Stimulated activated CD4-positive, alpha-beta T cell treated with anti-CD3 and anti-CD28 coated beads, TNF-alpha, amount 100 ng/mL, for 1 hour (primary cell): ENCODE measurements at regions not wholly inside any gene's neighbourhood (a gene's known extent, or its start where the extent isn't known, plus 50 kb on each side); places are given as distances from the start of the nearest gene placed in this dataset.
"Not testable (repeated sequence)": the region's sequence is repeated elsewhere in the genome, so short reads cannot be mapped to it uniquely, and the experiment has no call there.

Experiments used
- DNase-seq, 3 donors: peaks; one replicate each; pipeline ENCODE4 v3.0.0-alpha.2; 2020; ENCODE audit warnings: low read depth in 3 of 3, low spot score in 1 of 3

DNA sequence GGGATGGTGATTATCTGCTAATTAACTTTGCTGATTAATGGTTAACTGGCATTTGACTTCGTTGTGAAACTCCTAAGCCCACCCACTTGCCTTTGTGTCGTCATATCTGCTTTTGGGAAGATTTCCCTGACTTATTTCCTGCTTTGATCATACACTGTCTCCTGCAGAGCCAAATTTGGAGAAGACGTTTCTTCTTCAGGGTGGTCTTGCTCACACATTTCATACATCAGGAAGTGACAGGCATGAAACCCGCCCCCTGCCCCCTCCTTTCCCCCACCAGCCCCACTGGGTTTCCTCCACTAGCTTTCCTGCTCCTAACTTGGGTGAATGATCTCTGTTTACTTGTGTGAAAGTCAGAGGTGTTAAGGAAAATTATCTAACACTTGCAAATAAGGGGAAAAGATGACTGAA is 300.1 kb downstream of the TSN start:
- no peak for DNase-seq

DNA sequence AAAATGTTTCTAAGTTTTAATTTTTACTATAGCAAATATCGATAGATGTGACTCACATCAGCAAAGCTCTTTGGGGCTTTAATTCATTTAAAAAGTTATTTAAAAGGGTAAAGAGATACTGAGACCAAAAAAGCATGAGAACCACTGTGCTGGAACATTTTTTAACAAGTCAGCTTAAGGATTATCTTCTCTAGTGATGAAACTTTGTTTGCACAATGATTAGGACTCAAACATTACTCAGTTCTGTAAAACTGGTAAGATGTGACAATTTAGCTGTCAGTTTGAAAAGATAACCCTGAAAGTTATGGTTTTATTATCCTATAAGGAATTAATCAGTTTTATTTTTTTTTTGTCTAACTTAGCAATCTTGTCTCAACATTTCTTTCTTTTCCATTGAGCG is 301.4 kb downstream of the TSN start:
- no peak for DNase-seq

DNA sequence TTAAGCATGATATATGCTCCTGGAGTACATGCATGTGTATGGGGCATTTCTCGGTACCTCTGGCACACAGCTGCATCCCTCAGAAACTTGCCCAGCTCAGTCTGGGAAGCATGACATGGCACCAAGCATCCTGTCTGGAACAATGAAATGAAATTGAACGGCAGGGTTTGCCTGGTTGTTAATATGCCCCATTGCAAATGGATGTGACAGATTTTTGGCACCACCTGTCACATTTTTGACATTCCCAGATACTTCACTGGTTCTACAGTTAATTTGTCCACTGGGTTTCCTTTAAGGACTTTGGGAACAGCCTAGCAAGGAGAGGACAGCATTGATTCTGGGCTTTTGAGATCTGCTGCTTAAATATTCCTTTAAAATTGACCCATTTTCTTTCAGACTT is 305.8 kb downstream of the TSN start:
- no peak for DNase-seq

DNA sequence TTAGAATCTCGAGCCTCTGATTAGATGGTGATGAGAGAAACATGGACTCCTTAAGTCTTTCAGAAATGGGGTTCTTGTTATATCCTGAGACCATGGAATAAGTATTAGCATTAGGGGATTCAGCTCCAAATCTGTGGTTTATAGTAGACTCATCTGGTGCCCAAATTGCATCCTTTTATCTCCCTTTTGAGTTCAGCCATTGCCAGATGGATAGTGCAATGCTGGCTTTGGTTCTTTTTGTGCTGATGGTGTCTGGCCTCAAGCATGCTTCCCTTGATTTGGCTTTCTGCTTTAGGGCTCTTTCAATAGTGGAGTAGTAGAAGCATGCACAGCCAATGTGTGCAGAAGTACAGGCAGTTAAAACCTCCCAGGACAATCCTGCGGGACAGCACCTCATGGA is 306.4 kb downstream of the TSN start:
- DNase-seq: no peak

DNA sequence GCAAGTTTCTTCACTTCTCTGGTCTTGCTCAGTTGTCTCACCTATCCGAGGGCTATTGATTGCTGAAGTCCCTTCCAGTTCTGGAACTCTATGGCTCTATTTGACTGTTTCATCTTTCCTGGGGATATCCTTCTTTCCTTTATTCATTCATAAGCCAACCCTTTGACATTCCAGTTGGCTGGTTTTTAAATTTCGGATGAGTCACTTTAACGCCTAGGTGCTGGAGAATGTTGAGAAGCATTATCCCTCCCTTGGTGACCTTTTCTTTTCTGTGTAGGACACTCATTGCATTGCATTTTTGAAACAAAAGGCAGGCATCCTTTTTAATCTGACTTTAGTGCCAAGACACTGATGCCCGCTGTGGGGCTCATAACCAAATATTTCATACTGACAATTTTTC is 307.1 kb downstream of the TSN start:
- no peak for DNase-seq

DNA sequence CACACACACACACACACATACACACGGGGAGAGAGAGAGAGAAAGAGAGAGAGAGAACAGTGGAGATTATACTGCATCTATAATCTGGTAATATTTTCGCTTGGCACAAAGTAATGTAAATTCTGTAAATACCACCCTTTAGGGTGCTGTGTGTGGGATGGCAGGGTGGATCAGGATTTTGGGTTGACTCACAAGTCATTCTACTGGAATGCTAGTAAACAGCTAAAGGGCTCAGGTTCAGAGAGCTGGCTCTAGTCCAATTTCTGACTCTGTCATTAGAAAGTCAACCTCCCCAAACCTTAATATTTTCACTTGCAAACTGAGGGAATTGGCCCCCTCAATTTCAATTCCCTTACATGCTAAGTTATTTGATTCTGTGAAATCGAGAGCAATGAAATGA is 308.3 kb downstream of the TSN start:
- DNase-seq: no peak

DNA sequence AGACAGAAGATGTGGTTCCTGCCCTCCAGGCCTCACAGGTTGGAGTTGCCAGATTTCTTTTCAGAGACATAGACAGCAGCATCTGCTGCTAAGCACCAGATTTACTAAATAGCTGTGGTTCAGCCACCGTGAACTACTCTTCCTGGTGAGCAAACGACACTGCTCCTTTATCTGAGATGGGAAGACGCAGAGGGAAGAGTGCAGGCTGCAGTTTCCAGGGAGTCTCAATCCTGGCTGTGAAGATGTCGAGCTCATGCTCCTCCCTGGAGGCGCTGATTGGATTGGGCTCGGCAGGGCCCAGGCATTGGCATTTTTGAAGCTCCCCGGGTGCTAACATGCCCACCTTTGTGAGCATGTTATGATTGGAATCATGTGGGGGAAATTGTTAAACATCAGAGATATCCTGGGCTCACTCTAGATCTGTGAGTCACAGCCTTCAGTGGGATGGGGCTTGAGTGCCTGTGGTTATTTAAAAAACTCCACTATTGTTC is 314.8 kb downstream of the TSN start:
- DNase-seq: no peak

DNA sequence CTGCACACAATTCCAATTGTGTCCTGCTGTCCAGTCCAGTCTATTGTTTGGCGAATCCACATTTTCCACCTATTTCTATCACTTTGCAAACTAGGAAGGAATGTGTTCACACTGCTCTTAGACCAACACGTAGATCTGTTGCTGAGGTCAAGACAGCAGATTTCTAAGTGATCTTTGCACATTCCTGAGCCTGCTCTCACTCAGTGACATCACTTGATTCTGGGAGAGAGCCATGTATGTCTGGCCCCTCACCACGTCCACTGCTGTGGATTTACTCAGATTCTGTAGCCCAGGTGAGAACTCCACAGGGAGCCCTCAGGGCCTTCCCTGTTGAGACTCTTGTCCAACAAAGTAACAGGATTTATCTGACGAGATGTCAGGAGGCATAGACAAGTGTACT is 317.2 kb downstream of the TSN start:
- DNase-seq: no peak

DNA sequence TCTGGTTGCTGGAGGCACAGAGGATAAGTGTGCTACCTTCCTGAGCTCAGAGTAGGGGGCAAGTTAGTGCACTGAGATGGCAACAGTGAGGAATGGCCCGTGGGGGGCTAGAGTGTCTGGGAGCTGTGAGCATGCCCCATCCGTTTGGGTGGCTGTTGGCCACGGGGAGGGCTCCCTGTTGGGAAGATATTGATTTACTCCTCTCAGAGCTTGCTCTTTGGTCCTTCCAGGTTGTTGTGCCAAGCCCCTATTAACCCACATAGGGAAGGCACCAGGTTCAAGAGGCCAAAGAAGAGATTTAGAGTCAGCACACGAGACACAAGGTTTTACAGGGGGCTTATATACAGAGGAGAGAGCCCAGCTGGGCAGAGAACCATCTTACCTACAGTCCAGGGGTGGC is 318.8 kb downstream of the TSN start:
- DNase-seq: no peak

DNA sequence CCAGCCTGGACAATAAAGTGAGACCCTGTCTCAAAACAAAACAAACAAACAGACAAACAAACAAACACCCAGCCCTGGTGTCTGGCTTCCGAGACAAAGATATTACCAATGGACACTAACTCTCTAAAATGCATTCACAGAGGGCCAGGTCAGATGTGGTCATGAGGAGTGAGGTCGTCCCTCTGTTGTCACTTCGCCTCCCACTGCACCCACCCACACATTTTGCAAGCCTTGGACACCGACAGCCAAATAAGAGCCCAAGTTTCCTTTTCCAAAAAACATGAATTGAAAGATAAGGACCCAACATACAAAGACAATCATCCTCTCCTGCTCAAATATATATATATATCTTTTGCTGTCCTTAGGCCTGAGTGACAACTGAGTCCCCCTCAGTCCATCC is 319.9 kb downstream of the TSN start:
- no peak for DNase-seq

DNA sequence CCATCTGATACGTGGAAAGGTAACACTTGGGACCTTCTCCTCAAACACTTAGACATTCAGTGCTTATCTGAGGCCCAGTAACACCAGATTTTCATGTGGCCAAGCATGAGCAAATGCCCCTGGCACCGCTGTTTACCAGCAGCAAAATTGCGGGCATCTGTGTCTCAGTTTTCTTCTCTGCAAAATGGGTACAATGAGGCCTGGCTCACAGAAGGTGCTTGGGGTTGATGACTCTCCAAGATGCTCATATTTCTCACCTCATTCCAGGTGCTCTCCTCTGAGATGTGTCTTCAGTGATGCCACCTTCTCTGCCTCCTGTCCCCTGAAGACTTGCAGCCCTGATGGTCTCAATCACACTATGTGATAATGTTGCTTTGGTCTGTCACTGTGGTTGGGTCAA is 321.7 kb downstream of the TSN start:
- DNase-seq: no peak

DNA sequence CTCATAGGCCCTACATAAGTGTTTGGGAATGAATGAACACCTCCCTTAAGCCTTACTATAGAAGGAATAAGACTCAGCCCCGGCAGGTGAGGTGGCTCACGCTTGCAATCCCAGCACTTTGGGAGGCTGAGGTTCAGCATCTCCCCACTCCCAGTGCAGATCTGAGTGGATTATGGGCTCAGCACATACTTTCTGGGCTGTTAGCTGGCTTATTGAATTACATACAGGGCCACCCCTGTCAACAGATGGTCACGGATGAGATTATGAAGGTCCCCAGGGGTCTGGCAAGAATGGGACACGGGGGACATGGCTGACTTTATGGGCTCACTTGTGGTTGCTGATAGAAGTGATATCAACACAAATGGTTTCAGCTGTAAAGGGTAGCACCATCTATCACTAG is 322.3 kb downstream of the TSN start:
- DNase-seq: no peak

DNA sequence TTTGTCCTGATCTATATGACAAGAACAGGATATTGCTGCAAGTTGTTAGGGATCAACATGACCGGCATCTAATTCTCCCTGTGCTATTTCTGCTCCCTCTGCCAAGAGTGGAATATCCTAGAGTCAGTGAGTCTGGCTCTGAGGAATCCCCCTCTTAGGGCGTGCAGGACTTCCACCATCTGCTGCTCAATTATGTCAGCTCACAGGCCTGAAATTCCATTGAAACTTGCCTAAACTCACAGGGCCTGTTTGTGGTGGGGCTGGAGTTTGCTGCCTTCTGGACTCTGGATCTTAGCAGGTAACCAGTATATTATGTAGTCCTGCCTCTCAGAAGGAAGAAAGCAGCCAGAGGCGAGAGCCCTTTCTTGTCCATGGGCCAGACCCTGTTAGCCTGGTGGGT is 323.0 kb downstream of the TSN start:
- DNase-seq: no peak

DNA sequence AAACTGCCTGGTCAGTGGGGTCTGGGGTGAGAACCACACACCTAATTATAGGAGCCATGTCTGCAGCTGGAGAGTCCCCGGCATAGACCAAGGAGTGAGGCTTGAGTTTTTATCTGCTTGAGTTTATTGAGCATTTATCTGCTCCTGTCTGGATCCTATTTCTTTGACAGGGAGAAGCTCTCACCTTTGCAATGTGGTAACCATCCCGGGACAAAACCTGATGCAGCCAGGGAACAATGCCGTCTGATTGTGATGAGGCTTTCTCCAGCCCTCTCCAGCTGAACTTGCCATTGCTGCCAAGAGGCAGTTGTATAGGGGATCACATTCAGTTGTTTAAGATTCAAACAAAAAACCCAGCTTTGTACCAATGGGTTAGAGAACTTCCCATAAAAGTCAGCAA is 324.4 kb downstream of the TSN start:
- DNase-seq: no peak

DNA sequence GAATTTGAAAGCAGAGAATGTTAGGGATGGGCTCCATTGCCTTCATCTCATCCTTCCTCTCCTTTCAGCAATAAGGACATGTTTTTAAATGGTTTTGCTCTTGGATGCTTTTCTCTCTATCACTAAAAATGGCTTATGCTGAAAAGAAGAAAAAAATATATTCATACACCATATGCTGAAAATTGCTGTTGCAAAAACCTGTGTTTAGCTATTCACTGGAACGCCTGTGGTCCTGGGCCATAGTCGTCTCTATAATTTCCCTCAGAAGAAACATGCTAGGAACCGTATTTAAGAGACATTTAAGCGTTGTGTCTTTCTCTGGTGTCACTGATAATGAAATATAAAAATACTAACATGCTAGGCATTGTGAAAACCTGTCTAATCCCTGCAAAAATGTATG is 324.9 kb downstream of the TSN start:
- no peak for DNase-seq

DNA sequence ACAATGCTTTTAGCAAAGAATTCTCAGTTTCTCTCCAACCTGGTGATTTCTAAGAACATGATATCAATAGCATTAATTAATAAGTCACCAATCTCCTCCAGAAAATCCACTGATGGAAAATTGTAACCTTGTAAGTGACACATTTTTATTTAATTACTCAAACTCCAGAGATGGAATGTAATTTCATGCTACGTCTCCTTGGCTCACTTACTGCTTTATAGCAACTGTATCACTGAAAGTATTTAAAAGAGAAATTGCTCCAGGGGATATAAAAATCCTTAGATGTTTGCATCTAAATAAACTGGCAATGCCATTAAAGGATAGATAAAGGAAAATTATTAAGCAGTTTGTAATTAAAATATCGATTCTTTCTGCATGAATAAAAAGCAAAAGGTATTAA is 325.4 kb downstream of the TSN start:
- no peak for DNase-seq

DNA sequence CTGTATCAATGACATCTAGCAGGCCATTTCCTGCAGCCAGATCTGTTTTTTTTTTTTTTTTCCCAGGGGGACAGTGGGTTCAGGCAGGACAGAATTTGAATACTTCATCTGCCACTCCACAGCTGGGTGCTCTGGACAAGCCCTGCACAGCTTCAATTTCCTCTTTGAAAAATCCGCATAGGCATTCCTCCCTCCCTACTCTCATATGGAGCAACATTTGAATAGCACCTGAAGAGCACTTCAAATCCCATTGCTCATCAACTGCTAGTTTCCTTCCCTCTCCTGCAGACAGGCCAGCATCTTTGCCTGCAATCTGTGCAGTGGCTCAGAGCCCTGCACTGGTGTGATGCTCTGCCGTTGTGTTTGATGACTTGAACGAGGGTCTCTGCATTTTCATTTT is 326.3 kb downstream of the TSN start:
- DNase-seq: no peak

DNA sequence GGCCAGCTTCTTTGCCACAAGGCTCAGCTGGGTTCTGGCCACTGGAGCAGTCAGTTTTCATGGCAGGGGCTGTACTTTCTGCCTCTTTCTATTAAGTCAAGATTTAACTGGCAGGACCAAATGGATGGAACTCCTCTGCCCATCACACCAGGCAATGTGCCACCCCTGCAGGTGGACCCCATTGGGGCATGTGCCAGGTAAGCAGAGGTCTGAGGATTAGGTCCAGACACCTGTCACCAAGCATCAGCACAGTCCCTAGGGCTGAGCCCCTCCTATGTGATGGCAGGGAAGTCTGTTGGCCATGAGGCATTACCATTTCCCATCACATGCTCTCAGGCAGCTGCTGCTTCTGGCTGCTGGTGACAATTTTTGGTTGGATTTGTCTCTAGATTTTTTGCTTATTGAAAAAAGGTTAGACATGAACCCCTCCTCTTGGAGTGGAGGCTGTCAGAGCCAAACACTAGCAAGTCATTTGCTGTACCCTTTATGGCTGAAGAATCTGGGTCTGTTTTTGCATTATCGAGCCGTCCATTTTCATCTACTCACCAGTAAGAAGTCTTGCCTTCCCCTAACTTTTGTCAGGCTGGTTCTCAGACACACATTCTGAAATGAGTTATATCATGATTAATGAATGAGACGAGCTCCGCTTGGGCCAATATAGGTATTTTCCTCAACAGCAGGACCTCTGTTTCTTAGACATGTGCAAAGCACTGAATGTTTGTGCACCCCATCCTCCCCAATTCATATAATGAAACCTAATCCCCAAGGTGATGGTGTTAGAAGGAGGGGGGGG is 328.0 kb downstream of the TSN start:
- no peak for DNase-seq

DNA sequence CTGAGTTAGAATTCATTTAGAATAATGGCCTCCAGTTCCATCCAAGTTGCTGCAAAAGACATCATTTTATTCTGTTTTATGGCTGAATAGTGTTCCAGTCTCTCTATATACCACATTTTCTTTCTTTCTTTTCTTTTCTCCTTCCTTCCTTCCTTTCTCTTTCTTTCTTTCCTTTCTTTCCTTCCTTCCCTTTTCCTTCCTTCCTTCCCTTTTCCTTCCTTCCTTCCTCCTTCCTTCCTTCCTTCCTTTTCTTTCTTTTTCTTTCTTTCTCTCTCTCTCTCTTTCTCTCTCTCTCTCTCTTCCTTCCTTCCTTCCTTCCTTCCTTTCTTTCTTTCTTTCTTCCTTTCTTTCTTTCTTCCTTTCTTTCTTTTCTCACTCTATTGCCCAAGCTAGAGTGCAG is 330.2 kb downstream of the TSN start:
- not testable (repeated sequence) for DNase-seq

DNA sequence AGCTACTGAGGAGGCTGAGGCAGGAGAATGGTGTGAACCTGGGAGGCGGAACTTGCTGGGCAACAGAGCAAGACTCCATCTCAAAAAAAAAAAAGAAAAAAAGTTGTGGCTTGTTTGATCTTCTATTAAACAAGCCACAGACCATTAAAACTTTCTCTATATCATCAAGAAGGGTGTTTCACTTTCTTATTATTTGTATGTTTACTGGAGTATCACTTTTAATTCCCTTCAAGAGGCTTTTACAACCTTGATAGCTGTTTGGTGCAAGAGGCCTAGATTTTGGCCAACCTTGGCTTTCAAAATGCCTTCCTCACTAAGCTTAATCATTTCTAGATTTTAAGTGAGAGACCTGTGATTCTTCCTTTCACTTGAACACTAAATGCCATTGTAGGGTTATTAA is 339.1 kb downstream of the TSN start:
- no peak for DNase-seq

DNA sequence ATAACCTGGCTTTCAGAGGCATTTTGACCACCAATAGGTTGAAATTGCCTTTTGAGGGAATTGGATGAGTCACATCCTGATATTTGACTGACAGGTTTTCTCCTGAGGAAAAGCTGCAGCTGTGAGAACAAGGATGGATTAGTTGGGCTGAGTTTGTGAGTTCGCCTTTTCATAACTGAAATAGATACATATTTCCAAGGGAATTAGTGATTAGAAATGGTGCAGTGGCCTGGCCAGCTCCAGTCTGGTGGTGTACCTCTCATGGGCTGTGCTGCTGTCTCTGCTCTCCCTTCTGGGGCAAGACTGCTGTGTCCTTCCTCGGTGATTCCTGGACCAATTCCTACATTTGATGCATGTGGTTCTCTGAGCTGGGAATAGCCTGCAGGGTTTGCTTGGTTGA is 341.3 kb downstream of the TSN start:
- DNase-seq: no peak

DNA sequence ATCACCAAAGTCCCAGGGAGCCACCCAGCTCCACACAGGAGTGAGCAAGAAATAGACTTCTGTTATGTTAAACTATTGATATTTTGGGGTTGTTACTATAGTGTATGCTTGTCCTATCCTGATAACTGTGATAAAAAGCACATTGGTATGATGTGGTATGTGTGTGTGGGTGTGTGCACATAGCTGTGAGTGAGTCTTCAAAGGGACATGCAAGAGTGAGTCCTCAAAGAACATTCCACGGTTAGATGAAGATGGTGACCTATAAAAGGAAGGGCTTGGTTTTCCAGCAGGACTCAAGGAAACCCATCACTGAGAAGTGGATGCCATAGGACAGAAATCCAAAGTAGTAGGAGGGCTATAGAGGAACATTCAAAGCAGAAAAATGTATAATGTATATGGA is 342.9 kb downstream of the TSN start:
- no peak for DNase-seq

DNA sequence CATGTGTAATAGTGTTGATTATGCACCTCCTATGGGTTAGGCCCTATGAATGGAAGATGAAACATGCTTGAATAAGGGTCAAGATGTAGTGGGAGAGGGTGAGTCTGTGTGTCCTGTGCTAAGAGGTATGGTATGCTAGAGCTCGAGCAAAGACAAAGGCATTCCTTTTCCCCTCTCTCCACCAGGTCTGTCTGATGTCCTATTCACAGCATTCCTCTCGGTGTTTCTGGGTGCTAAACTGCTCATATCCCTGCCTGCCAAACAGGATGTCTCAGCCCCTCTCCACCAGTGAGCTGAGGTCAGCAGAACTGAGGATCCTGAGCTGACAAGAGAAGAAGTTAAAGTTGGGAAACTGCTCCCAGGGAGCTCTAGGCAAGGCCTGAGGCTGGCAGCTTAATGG is 344.9 kb downstream of the TSN start:
- DNase-seq: no peak
